GM12801 (cell line): ENCODE measurements at regions not wholly inside any gene's neighbourhood (a gene's known extent, or its start where the extent isn't known, plus 50 kb on each side); places are given as distances from the start of the nearest gene placed in this dataset.

ENCODE experiments used
- CTCF ChIP-seq: IDR thresholded peaks from one replicate; pipeline ENCODE4 v1.5.1; 2011; ENCODE audit warnings: control low read depth; ENCODE audit not compliant: insufficient read length; ENCODE audit errors: extremely low read depth

DNA sequence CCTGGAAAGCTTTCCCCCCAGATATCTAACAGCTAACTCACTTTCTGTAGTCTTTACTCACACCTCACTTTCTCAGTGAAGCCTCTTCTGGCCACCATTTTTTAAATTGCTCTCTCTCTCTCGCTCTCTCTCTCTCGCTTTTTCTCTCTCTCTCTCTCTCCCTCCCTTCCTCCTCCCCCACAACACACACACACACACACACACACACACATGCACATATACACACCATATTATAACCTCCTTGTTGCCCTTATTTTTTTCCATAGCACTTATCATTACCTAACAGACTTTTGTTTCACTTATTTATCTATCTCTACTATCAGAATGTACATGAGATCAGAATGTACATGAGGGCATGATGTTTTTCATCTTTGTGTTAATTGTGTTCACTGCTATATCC is 156.8 kb downstream of the DUSP6 start:
- TF ChIP-seq CTCF = no peak

DNA sequence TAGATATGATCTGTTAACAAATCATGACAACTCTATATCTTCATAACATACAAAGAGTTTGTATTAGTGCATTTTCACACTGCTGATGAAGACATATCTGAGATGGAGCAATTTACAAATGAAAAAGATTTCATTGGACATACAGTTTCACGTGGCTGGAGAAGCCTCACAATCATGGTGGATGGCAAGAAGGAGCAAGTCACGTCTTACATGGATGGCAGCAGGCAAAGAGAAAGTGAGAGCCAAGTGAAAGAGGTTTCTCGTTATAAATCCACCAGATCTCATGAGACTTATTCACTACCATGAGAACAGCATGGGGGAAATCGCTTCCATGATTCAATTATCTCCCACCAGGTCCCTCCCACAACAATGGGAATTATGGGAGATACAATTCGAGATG is 157.6 kb downstream of the DUSP6 start:
- TF ChIP-seq CTCF = no peak

GRCh38 chr12:89192429-89192828 is 159.9 kb downstream of the DUSP6 start:
- no peak for TF ChIP-seq CTCF

DNA sequence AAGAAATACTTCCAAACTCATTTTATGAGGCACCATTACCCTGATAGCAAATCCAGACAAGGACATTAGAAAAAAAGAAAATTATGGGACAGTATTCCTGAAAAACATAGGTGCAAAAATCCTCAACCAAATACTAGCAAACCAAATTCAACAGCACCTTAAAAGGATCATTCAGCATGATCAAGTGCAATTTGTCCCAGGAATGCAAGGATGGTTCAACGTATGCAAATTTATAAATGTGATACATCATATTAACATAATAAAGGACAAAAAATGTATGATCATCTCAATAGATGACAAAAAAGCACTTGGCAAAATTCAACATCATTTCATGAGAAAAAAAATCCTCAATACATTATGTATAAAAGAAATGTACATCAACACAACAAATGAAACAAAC is 162.9 kb downstream of the DUSP6 start:
- no peak for TF ChIP-seq CTCF

DNA sequence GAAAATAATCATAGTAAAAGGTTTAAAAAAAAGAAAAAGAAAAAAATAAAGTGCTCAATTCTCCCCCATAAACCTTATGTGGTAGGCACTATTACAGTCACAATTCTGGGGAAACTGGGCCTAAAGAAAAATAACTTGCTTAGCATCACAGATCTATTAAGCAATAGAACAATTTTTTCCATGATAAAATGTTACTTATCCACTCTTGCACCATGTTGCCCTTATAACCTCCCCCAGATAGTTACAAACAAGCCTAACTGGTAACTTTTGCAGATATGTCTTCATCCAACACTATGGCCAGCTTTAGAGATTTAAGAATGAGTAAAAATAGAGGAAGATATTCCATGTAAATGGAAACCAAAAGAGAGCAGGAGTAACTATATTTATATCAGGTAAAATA is 164.8 kb downstream of the DUSP6 start:
- TF ChIP-seq CTCF = no peak

GRCh38 chr12:89185889-89186288 is 166.4 kb downstream of the DUSP6 start:
- no peak for TF ChIP-seq CTCF

DNA sequence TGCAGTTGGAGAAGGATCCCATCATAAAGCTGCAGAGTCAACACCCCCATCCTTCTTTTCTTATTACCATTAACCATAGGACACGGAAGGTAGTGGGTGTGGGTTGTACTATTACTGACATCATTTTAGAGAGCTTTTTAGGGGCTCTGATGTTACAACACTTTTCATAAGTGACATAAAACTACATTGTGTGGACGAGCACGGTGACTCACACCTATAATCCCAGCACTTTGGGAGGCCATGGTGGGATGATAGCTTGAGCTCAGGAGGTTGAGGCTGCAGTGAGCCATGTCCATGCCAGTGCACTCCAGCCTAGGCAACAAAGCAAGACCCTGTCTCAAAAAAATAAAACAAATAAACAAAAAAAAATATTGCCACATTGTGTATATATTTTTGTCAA is 167.1 kb downstream of the DUSP6 start:
- TF ChIP-seq CTCF = no peak

DNA sequence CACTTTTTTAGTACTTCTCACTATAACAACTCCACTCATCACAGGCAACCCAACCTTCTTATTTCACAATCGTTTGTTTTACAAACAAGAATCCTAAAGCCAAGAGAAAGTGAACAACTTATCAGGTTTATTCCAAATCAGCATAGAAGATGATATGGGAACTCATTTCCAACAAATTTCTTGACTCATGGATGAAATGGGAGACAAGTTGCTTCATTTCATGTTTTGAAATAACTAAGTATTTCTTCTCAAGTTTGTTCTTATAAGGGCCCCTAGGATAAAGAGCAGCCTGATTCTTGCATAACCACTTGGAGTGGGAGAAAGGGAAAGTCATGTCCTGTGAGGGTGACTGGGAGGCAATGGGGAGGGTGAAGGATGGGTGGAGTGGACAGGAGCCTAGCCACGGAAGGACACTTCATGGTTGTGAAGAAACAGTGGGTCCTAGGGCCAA is 168.3 kb downstream of the DUSP6 start:
- no peak for TF ChIP-seq CTCF
